ENCODE measurements at regions not wholly inside any gene's neighbourhood (a gene's known extent, or its start where the extent isn't known, plus 50 kb on each side); places are given as distances from the start of the nearest gene placed in this dataset.

DNA sequence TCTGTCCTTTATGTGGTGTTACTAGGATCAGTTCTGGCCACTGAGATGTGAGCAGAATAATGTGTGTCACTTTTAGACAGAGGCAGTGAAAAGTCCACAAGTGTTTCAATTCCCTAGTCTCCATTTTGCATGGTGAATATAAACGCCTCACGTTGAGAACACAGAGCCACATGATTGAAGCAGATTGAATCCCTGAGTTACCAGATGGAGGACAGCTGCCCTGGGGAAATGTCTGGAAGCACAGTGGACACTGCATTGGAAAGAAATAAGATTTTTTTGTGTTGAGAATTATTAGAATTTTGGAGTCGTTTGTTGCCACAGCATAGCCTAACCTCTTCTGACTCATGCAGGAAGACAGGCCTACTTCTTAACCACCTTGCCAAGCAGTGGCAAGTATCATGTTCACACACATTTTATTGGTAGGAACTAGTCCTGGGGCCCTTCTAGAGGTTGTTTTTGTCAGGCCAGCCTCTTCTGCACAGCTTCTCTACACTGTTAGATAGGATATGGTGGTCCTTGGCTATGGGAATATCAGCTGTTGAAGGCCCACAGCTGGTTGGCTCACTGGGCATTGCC, 188.6 kb downstream of the TMEM182 start:
- TF ChIP-seq CTCF (IDR thresholded peaks at IDR 0.05; ENCODE audit: low read depth, low read length, poor library complexity, severe bottlenecking) (no peak), EZH2phosphoT487 (IDR thresholded peaks at IDR 0.05; ENCODE audit: borderline replicate concordance, low read length) (no peak)

Measured in DOHH2 (cell line).